ENCODE measurements at regions not wholly inside any gene's neighbourhood (a gene's known extent, or its start where the extent isn't known, plus 50 kb on each side); places are given as distances from the start of the nearest gene placed in this dataset.

GRCh38 chr15:70199124-70199482, 101.4 kb upstream of the TLE3 start:
- DNase-seq (ENCODE audit: low spot score), result no peak
- Mint-ChIP-seq H3K9me3 (no peaks in the 10 kb centered on the region), H3K4me3 (ENCODE audit: low read depth) (no peak overlapping the region), H3K27me3 (ENCODE audit: low read depth) (peaks cover 11% of the 10 kb centered on the region), H3K27ac (no peak overlapping the region), H3K36me3 (ENCODE audit: low read depth) (no peaks in the 10 kb centered on the region), H3K4me1 (ENCODE audit: low read depth) (no peaks in the 10 kb centered on the region)
- intact Hi-C loops (cut with micrococcal nuclease), result no loop called here

GRCh38 chr15:70198441-70199123, 100.9 kb upstream of the TLE3 start:
- H3K27ac Mint-ChIP-seq, result no peak overlapping the region
- no peak overlapping the region for H3K4me3 Mint-ChIP-seq (ENCODE audit: low read depth)
- intact Hi-C loops (cut with micrococcal nuclease), result no loop called here
- peaks cover 7% of the 10 kb centered on the region for H3K27me3 Mint-ChIP-seq (ENCODE audit: low read depth)
- H3K4me1 Mint-ChIP-seq (ENCODE audit: low read depth), result no peaks in the 10 kb centered on the region
- no peaks in the 10 kb centered on the region for H3K36me3 Mint-ChIP-seq (ENCODE audit: low read depth)
- no peaks in the 10 kb centered on the region for H3K9me3 Mint-ChIP-seq
- no peak for DNase-seq (ENCODE audit: low spot score)

GRCh38 chr15:70197945-70198361, 100.2 kb upstream of the TLE3 start:
- Mint-ChIP-seq H3K9me3 (no peaks in the 10 kb centered on the region), H3K27me3 (ENCODE audit: low read depth) (peaks cover 6% of the 10 kb centered on the region), H3K36me3 (ENCODE audit: low read depth) (no peaks in the 10 kb centered on the region), H3K27ac (no peak overlapping the region), H3K4me3 (ENCODE audit: low read depth) (no peak overlapping the region), H3K4me1 (ENCODE audit: low read depth) (no peaks in the 10 kb centered on the region)
- no peak for DNase-seq (ENCODE audit: low spot score)
- intact Hi-C loops (cut with micrococcal nuclease), result no loop called here

GRCh38 chr15:70197318-70197944, 99.7 kb upstream of the TLE3 start:
- intact Hi-C loops (cut with micrococcal nuclease), result no loop called here
- peaks cover 5% of the 10 kb centered on the region for H3K27me3 Mint-ChIP-seq (ENCODE audit: low read depth)
- no peaks in the 10 kb centered on the region for H3K9me3 Mint-ChIP-seq
- no peaks in the 10 kb centered on the region for H3K4me1 Mint-ChIP-seq (ENCODE audit: low read depth)
- H3K4me3 Mint-ChIP-seq (ENCODE audit: low read depth), result no peak overlapping the region
- no peak overlapping the region for H3K27ac Mint-ChIP-seq
- H3K36me3 Mint-ChIP-seq (ENCODE audit: low read depth), result no peaks in the 10 kb centered on the region
- no peak for DNase-seq (ENCODE audit: low spot score)

- no peak overlapping the region for H3K27ac Mint-ChIP-seq
- no peaks in the 10 kb centered on the region for H3K4me1 Mint-ChIP-seq (ENCODE audit: low read depth)
- no peak for DNase-seq (ENCODE audit: low spot score)
- H3K9me3 Mint-ChIP-seq, result no peaks in the 10 kb centered on the region
- intact Hi-C loops (cut with micrococcal nuclease), result no loop called here
- H3K36me3 Mint-ChIP-seq (ENCODE audit: low read depth), result no peaks in the 10 kb centered on the region
- no peak overlapping the region for H3K4me3 Mint-ChIP-seq (ENCODE audit: low read depth)
- H3K27me3 Mint-ChIP-seq (ENCODE audit: low read depth), result peaks cover 5% of the 10 kb centered on the region
Measured at GRCh38 chr15:70196372-70197316, 98.9 kb upstream of the TLE3 start.

- H3K4me3 Mint-ChIP-seq (ENCODE audit: low read depth), result no peak overlapping the region
- no peak overlapping the region for H3K27ac Mint-ChIP-seq
- DNase-seq (ENCODE audit: low spot score), result no peak
- no peaks in the 10 kb centered on the region for H3K36me3 Mint-ChIP-seq (ENCODE audit: low read depth)
- no peaks in the 10 kb centered on the region for H3K9me3 Mint-ChIP-seq
- no peaks in the 10 kb centered on the region for H3K4me1 Mint-ChIP-seq (ENCODE audit: low read depth)
- H3K27me3 Mint-ChIP-seq (ENCODE audit: low read depth), result peaks cover 5% of the 10 kb centered on the region
- intact Hi-C loops (cut with micrococcal nuclease), result no loop called here
Measured at GRCh38 chr15:70195587-70196305, 98.0 kb upstream of the TLE3 start.

GRCh38 chr15:70195171-70195570, 97.5 kb upstream of the TLE3 start:
- Mint-ChIP-seq H3K4me1 (ENCODE audit: low read depth) (no peaks in the 10 kb centered on the region), H3K27me3 (ENCODE audit: low read depth) (peaks cover 5% of the 10 kb centered on the region), H3K27ac (no peak overlapping the region), H3K36me3 (ENCODE audit: low read depth) (no peaks in the 10 kb centered on the region), H3K9me3 (no peaks in the 10 kb centered on the region), H3K4me3 (ENCODE audit: low read depth) (no peak overlapping the region)
- DNase-seq (ENCODE audit: low spot score), result no peak
- intact Hi-C loops (cut with micrococcal nuclease), result no loop called here

- no peak overlapping the region for H3K4me3 Mint-ChIP-seq (ENCODE audit: low read depth)
- H3K4me1 Mint-ChIP-seq (ENCODE audit: low read depth), result no peaks in the 10 kb centered on the region
- no peak for DNase-seq (ENCODE audit: low spot score)
- H3K9me3 Mint-ChIP-seq, result no peaks in the 10 kb centered on the region
- intact Hi-C loops (cut with micrococcal nuclease), result no loop called here
- H3K36me3 Mint-ChIP-seq (ENCODE audit: low read depth), result no peaks in the 10 kb centered on the region
- no peak overlapping the region for H3K27ac Mint-ChIP-seq
- H3K27me3 Mint-ChIP-seq (ENCODE audit: low read depth), result peaks cover 6% of the 10 kb centered on the region
Measured at GRCh38 chr15:70194266-70194665, 96.5 kb upstream of the TLE3 start.

- H3K36me3 Mint-ChIP-seq (ENCODE audit: low read depth), result no peaks in the 10 kb centered on the region
- no peak overlapping the region for H3K27ac Mint-ChIP-seq
- DNase-seq (ENCODE audit: low spot score), result no peak
- H3K9me3 Mint-ChIP-seq, result no peaks in the 10 kb centered on the region
- H3K27me3 Mint-ChIP-seq (ENCODE audit: low read depth), result peaks cover 10% of the 10 kb centered on the region
- intact Hi-C loops (cut with micrococcal nuclease), result no loop called here
- H3K4me1 Mint-ChIP-seq (ENCODE audit: low read depth), result no peaks in the 10 kb centered on the region
- no peak overlapping the region for H3K4me3 Mint-ChIP-seq (ENCODE audit: low read depth)
Measured at GRCh38 chr15:70193734-70194133, 96.0 kb upstream of the TLE3 start.

GRCh38 chr15:70192490-70192889, 94.8 kb upstream of the TLE3 start:
- peaks cover 8% of the 10 kb centered on the region for H3K27me3 Mint-ChIP-seq (ENCODE audit: low read depth)
- no peaks in the 10 kb centered on the region for H3K36me3 Mint-ChIP-seq (ENCODE audit: low read depth)
- no peaks in the 10 kb centered on the region for H3K9me3 Mint-ChIP-seq
- DNase-seq (ENCODE audit: low spot score), result no peak
- H3K4me1 Mint-ChIP-seq (ENCODE audit: low read depth), result no peaks in the 10 kb centered on the region
- no peak overlapping the region for H3K27ac Mint-ChIP-seq
- H3K4me3 Mint-ChIP-seq (ENCODE audit: low read depth), result no peak overlapping the region
- intact Hi-C loops (cut with micrococcal nuclease), result no loop called here

- H3K36me3 Mint-ChIP-seq (ENCODE audit: low read depth), result no peaks in the 10 kb centered on the region
- no peak overlapping the region for H3K27ac Mint-ChIP-seq
- intact Hi-C loops (cut with micrococcal nuclease), result no loop called here
- peaks cover 8% of the 10 kb centered on the region for H3K27me3 Mint-ChIP-seq (ENCODE audit: low read depth)
- H3K9me3 Mint-ChIP-seq, result no peaks in the 10 kb centered on the region
- no peak overlapping the region for H3K4me3 Mint-ChIP-seq (ENCODE audit: low read depth)
- DNase-seq (ENCODE audit: low spot score), result no peak
- no peaks in the 10 kb centered on the region for H3K4me1 Mint-ChIP-seq (ENCODE audit: low read depth)
Measured at GRCh38 chr15:70192041-70192440, 94.3 kb upstream of the TLE3 start.

- Mint-ChIP-seq H3K9me3 (no peaks in the 10 kb centered on the region), H3K4me3 (ENCODE audit: low read depth) (no peak overlapping the region), H3K4me1 (ENCODE audit: low read depth) (no peaks in the 10 kb centered on the region), H3K27ac (no peak overlapping the region), H3K27me3 (ENCODE audit: low read depth) (peaks cover 8% of the 10 kb centered on the region), H3K36me3 (ENCODE audit: low read depth) (no peaks in the 10 kb centered on the region)
- no peak for DNase-seq (ENCODE audit: low spot score)
- intact Hi-C loops (cut with micrococcal nuclease), result no loop called here
Measured at GRCh38 chr15:70190965-70191364, 93.2 kb upstream of the TLE3 start.

Data from activated T-helper 2 cell treated with anti-CD3 and anti-CD28 coated beads, Interferon-gamma antibody, Interleukin-2, Interleukin-4, amounts not matched to agents 10 μg/mL and 5 μg/mL and 100 μg/mL, durations not matched to agents 14 hours and 24 hours and 36 hours (primary cell).